NCI-H526 treated with DMSO at 0.1 percent for 48 hours (cell line): ENCODE measurements at regions not wholly inside any gene's neighbourhood (a gene's known extent, or its start where the extent isn't known, plus 50 kb on each side); places are given as distances from the start of the nearest gene placed in this dataset.

ENCODE experiments used
- DNase-seq: peaks from one replicate; lab custom pipeline; 2025; lab: John Stamatoyannopoulos, UW

GRCh38 chr1:181142096-181142958 is 53.8 kb downstream of the IER5 start:
- DNase-seq = peak; percentile 94

- DNase-seq = no peak
Observed at GRCh38 chr1:181143102-181143859, 54.8 kb downstream of the IER5 start.

- no peak for DNase-seq
Observed at GRCh38 chr1:181144238-181144637, 55.7 kb downstream of the IER5 start.

- no peak for DNase-seq
Observed at GRCh38 chr1:181148636-181149035, 60.1 kb downstream of the IER5 start.

GRCh38 chr1:181149326-181150125 is 61.0 kb downstream of the IER5 start:
- no peak for DNase-seq

DNA sequence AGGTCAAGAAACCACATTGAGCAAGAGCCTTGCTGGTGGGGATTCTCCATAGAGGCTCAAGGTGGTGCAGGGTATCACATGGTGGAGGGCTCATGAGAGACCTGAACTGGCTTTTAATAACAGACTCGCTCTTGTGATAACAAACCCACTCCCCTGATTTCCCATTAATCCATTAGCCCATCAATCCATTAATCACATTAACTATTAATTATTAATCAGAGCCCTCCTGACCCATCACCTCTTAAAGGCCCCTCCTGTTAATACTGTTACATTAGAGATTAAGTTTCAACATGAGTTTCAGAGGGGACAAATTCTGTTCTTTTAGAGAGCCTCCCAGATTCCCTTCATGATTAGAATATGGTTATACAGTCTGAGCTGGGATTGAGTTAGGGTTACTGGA is 61.8 kb downstream of the IER5 start:
- no peak for DNase-seq

- no peak for DNase-seq
Observed at GRCh38 chr1:181150842-181151241, 62.3 kb downstream of the IER5 start.

GRCh38 chr1:181151378-181152326 is 63.2 kb downstream of the IER5 start:
- no peak for DNase-seq

DNA sequence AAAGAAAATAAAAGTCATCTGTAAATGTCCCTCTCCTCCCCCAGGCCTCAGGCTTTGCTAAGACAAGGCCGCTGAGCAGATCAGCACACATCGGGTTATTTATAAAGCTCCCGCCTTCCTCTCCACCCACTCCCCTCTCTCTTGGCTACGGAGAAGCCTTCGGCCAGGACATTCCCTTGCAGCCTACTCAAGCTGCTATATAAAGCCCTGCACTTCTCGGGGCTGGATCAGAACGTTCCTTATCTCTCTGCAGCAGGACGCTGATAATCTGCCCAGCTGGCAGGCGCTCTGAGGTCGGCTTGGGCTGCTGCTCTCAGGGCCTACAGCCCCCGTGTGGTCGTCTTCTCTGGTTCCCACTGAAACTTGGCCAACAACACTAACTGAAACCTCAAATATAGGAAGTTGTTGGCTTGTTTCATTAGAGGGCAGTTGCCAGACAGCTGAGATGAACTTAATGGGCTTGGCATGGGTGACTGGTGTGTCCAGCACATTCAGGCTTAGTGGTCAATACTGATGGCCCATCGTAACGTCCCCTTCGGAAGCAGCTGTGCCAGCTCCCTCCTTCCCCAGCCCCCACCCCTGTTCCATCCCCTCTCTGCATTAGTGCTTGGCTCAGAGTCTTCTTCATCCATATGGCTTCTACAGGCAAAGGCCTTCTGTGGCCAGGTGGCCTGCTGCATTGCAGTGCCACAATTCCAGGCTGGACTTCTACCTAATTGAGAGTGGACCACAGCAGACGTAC is 64.6 kb downstream of the IER5 start:
- no peak for DNase-seq

DNA sequence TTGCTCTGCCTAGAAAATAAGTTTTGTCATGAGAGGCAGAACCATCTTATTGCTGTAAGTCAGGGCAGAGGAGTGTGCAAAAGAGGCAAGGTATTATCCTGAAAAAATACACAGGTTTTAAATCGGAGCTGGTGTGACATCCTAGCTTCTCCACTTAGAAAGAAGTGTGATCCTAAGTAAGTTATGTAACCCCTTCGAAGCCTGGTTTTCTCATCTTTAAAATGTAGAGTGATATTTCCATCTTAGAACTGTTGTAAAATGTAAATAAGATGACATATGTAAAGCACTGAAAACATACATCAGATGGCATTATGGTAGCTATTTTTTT is 65.1 kb downstream of the IER5 start:
- no peak for DNase-seq

- DNase-seq = no peak
Observed at GRCh38 chr1:181155339-181155738, 66.8 kb downstream of the IER5 start.

- DNase-seq = no peak
Observed at GRCh38 chr1:181159451-181160140, 71.1 kb downstream of the IER5 start.

- DNase-seq = no peak
Observed at GRCh38 chr1:181160322-181160721, 71.8 kb downstream of the IER5 start.

DNA sequence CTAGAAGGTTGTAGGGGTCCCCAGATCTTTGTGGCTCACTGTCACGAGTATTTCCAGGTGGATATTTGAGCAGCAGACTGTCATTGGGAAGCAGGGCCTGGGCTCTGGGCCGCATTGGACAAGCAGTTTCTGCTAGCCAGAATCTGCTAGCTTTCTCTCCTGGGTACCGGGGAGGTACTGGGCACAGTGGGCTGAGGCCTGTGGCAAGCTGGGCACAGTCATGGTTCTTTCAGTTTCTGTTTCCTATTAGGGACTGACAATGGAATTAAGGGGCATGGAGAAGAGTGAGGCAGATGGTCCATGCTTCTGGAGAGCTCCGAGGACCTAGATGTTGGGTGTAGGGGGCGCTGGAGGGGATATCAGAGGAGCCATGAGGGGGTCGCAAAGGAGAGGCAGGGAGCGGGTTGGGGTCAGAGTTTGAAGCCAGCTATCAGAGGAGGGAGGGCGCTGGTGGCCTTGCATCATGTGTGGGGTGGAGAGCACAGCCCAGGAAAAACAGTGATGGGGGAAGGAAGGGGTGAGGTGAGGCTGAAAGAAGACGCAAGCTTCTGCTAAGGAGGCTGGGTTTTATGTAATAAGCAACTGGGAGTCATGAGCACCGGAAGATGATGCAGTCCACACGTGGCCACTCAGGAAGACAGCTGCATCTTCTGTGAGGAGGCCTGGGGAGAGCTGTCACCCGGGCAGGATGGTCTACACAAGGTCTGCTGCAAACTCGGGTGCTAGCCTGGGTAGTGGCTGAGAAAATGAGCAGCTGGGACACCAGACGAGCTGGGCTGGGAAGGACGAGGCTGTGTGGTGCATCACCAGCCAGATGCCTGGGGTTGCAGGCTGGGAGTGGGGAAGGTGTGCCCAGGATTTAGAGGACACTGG is 72.7 kb downstream of the IER5 start:
- DNase-seq = no peak

- no peak for DNase-seq
Observed at GRCh38 chr1:181163662-181164061, 75.2 kb downstream of the IER5 start.

DNA sequence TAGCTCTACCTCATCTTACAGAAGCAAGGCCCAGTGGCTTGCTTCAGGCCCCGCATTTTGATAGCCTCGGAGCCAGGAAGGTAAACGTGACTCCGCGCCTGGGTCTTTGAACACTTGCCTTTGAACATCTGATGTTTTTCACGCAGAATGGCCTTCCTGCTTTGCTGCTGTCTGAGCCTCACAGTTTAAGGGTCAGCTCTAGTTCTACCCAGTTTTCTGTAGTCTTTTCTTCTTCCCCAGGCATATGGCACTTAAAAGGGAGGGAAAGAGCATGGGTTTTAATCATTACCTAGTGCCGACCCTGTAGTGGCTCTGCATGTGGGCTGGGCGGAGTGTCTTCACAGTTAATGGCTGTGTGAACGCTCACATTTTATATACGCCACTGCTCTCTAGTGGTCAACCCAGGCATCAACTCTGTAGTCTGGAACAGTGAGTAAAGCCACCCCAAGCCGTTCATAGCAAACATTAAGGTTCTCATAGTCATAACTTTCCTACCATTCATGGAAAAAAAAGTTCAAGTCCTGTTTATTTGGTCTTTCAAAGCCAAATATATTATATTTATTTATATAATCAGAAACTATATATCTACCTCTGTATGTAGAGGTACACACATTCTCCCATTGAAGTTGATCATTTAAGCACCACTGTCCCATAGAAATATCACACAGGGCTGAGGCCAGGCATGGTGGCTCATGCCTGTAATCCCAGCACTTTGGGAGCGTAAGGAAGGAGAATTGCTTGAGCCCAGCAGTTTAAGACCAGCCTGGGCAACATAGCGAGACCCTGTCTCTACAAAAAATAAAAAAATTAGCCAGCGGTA is 78.1 kb downstream of the IER5 start:
- peak; percentile 92 for DNase-seq

DNA sequence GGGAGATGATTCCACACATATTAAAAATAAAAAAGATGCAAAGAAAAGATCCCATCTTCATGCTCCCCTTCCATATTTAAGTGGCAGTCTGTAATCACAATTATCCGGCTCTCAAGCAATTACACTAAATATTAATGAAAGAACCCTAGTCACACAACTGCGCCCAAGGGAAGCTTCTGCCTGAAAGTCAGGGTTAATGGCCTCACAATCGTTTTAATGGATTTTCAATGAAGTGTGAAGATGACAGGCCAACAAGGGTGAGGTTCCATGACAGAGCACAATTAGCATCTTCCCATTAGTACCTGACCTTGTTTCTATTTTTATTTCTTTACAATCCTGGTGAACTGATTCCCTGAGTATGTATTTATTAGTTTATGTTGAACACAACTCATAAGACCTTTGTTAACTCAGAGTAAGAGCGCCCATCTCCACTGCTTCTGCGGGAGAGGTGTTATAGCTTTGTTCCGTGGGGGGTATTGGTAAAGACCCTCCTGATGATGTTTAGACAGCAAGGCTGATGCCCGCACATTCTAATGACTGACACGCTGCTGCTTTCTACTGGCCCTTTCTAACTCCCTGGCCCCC is 80.9 kb downstream of the IER5 start:
- no peak for DNase-seq

DNA sequence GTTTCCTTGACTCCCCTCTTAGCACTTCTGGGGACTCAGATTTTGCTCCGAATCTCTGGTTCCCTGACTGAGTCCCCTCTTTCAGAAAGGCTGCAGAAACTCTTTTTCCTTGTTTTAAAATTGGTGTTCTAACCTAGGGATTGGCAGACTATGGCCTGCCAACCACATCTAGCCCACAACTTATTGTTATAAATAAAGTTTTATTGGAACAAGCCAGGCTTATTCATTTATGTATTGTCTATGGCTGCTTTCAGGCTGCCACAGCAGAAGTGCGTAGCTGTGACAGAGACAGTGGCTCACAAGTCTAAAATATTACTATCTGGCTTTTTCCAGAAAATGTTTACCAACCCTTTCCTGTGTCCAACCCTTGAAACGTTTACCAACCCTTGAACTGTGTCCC is 81.7 kb downstream of the IER5 start:
- no peak for DNase-seq
